Endothelial cell of umbilical vein (primary cell): ENCODE measurements at regions not wholly inside any gene's neighbourhood (a gene's known extent, or its start where the extent isn't known, plus 50 kb on each side); places are given as distances from the start of the nearest gene placed in this dataset.

ENCODE experiments used
- BruUV-seq: library from RNA; stranded (reverse); fragments of 400-500 nt; replicated peaks from 2 replicates; lab custom pipeline; 2021; lab: Mats Ljungman, UMichigan
- CTCF ChIA-PET: fragments of 300-600, 350-600 bp; sonication (Branson Sonifier 250); formaldehyde crosslinking; loops from one replicate; lab custom pipeline; 2021; ENCODE audit warnings: antibody characterized with exemption, inconsistent platforms; lab: Charles Lee
- POLR2A ChIA-PET: fragments of 300-600, 350-600 bp; sonication (Branson Sonifier 250); formaldehyde crosslinking; loops from one replicate; lab custom pipeline; 2021; ENCODE audit warnings: antibody characterized with exemption, inconsistent platforms; lab: Charles Lee
- DNase-seq: peaks from one replicate; pipeline ENCODE4 v3.0.0-alpha.2; 2011; ENCODE audit warnings: low read depth, low spot score
- FAIRE-seq: peaks from 2 replicates; lab custom pipeline; 2011; peaks lifted over from hg19 to GRCh38; lab: Jason Lieb, UNC
- H2AFZ ChIP-seq: 2 replicates; pipeline ENCODE4 v1.6.0; 2012; ENCODE audit warnings: low read depth, low read length, control low read depth, inconsistent platforms
- H3K27ac ChIP-seq: 2 replicates; pipeline ENCODE4 v1.5.1; 2011; ENCODE audit warnings: low read depth, mild to moderate bottlenecking, control low read depth, low read length, moderate library complexity; ENCODE audit not compliant: insufficient read depth
- H3K27me3 ChIP-seq, 2 experiments: 2 replicates each; pipeline versions ENCODE4 v1.6.0 to v1.6.1; 2011; ENCODE audit warnings: low read length in 2 of 2, mixed read lengths in 1 of 2; ENCODE audit not compliant: control insufficient read depth in 2 of 2, insufficient read depth in 2 of 2
- H3K36me3 ChIP-seq, 2 experiments: 2 replicates in 1 of 2; 3 replicates in 1 of 2; pipeline ENCODE4 v1.5.1; 2011; ENCODE audit warnings: low read length in 2 of 2, mild to moderate bottlenecking in 1 of 2, moderate library complexity in 1 of 2; ENCODE audit not compliant: control insufficient read depth in 2 of 2, insufficient read depth in 2 of 2; ENCODE audit errors: extremely low read depth in 1 of 2
- H3K4me1 ChIP-seq: 3 replicates; pipeline ENCODE4 v1.5.1; 2011; ENCODE audit warnings: mild to moderate bottlenecking, low read length; ENCODE audit not compliant: control insufficient read depth, insufficient read depth; ENCODE audit errors: extremely low read depth
- H3K4me2 ChIP-seq: 2 replicates; pipeline ENCODE4 v1.6.1; 2011; ENCODE audit warnings: low read length, control low read depth, mixed read lengths; ENCODE audit not compliant: insufficient read depth
- H3K4me3 ChIP-seq, 3 experiments: fragments of 200-600 bp in 1 of 3; sonication (generic), shearing (Covaris generic) in 1 of 3; replicated peaks in 1 of 3; 2 replicates each; pipeline ENCODE4 v1.5.1; 2011 to 2016; ENCODE audit warnings: control low read depth in 3 of 3, low read length in 3 of 3, mild to moderate bottlenecking in 2 of 3, inconsistent platforms in 1 of 3, low read depth in 1 of 3, moderate library complexity in 1 of 3; ENCODE audit not compliant: insufficient read depth in 1 of 3
- H3K79me2 ChIP-seq: 2 replicates; pipeline ENCODE4 v1.6.0; 2012; ENCODE audit warnings: low read length, inconsistent platforms; ENCODE audit not compliant: control insufficient read depth, insufficient read depth
- H3K9ac ChIP-seq: replicated peaks from 2 replicates; pipeline ENCODE3; 2011; ENCODE audit warnings: low read length, control low read depth; ENCODE audit not compliant: insufficient read depth; ENCODE audit errors: extremely low read depth
- H3K9me1 ChIP-seq: replicated peaks from 3 replicates; pipeline ENCODE4 v1.6.0; 2011; ENCODE audit warnings: mild to moderate bottlenecking, low read length; ENCODE audit not compliant: control insufficient read depth, insufficient read depth; ENCODE audit errors: extremely low read depth
- H3K9me3 ChIP-seq: replicated peaks from 2 replicates; pipeline ENCODE4 v1.5.1; 2012; ENCODE audit warnings: low read length, inconsistent platforms; ENCODE audit not compliant: control insufficient read depth, insufficient read depth
- H4K20me1 ChIP-seq: replicated peaks from 2 replicates; pipeline ENCODE3; 2011; ENCODE audit warnings: mild to moderate bottlenecking, low read length; ENCODE audit not compliant: control insufficient read depth, insufficient read depth; ENCODE audit errors: extremely low read depth
- CTCF ChIP-seq, 2 donors: IDR thresholded peaks; 1 replicate in 1 of 2; 2 replicates in 1 of 2; pipeline ENCODE4 v1.5.1; 2011; ENCODE audit warnings: low read length in 2 of 2, mild to moderate bottlenecking in 2 of 2, moderate library complexity in 2 of 2, control low read depth in 1 of 2, inconsistent platforms in 1 of 2, low read depth in 1 of 2; ENCODE audit not compliant: insufficient read depth in 1 of 2; ENCODE audit errors: extremely low read depth in 1 of 2
- EZH2 ChIP-seq: IDR thresholded peaks from 2 replicates; pipeline ENCODE4 v1.6.1; 2012; ENCODE audit warnings: borderline replicate concordance, low read depth, mild to moderate bottlenecking, moderate library complexity, low read length, inconsistent platforms; ENCODE audit not compliant: severe bottlenecking
- FOS ChIP-seq: IDR thresholded peaks from 2 replicates; pipeline ENCODE4 v1.6.1; 2011; ENCODE audit warnings: mild to moderate bottlenecking, low read length, moderate library complexity, borderline replicate concordance; ENCODE audit not compliant: insufficient read depth
- GATA2 ChIP-seq: IDR thresholded peaks from 2 replicates; pipeline ENCODE4 v1.7.0; 2011; ENCODE audit warnings: low read depth, mild to moderate bottlenecking, moderate library complexity, mixed read lengths, low read length; ENCODE audit not compliant: insufficient read length, insufficient read depth
- JUN ChIP-seq: IDR thresholded peaks from 2 replicates; pipeline ENCODE4 v1.6.1; 2011; ENCODE audit warnings: borderline replicate concordance, low read depth; ENCODE audit not compliant: insufficient read length, insufficient read depth
- MAX ChIP-seq: IDR thresholded peaks from 2 replicates; pipeline ENCODE4 v1.6.1; 2011; ENCODE audit not compliant: insufficient read depth, insufficient read length
- MYC ChIP-seq: IDR thresholded peaks from one replicate; pipeline ENCODE4 v1.6.1; 2011; ENCODE audit warnings: mild to moderate bottlenecking, low read depth, low read length
- POLR2A ChIP-seq: IDR thresholded peaks from 2 replicates; pipeline ENCODE4 v1.6.1; 2012; ENCODE audit warnings: low read depth, mild to moderate bottlenecking, control low read depth, low read length
- POLR2AphosphoS5 ChIP-seq: IDR thresholded peaks from 2 replicates; pipeline ENCODE4 v1.6.1; 2012; ENCODE audit warnings: low read depth, mild to moderate bottlenecking, control low read depth, low read length, moderate library complexity; ENCODE audit not compliant: insufficient read depth
- dilution Hi-C: fragments of 300-500 bp; cut with MboI; formaldehyde crosslinking; loops from one replicate; pipeline ENCODE4 v1.15.0; 2019; ENCODE audit warnings: low sequenced_read_pairs; ENCODE audit not compliant: extremely low pct_ligation_motif_present
- intact Hi-C: fragments of 100-400 bp; cut with micrococcal nuclease; formaldehyde crosslinking; loops from one replicate; pipeline ENCODE4 v1.10.0; 2022

- dilution Hi-C loops (no loop called here), intact Hi-C loops (no loop called here)
- H3K27ac ChIP-seq, result no peak overlapping the region
- no peak for FAIRE-seq
- no peaks in the 10 kb centered on the region for H3K27me3 ChIP-seq
- DNase-seq, result no peak
- ChIA-PET POLR2A (no interaction called here), CTCF (no interaction called here)
- no TSS peak for BruUV-seq
- no peaks in the 10 kb centered on the region for H3K4me1 ChIP-seq
- no peak for TF ChIP-seq POLR2A
- TF ChIP-seq GATA2, result no peak
- TF ChIP-seq POLR2AphosphoS5, result no peak
- no peak for TF ChIP-seq MYC
- no peak for TF ChIP-seq FOS
- TF ChIP-seq EZH2, result no peak
- TF ChIP-seq CTCF (IDR thresholded peaks at IDR 0.05; ENCODE audit: extremely low read depth in 1 of 2, insufficient read depth in 1 of 2, low read depth in 1 of 2, low read length in 2 of 2), result no peak
- TF ChIP-seq MAX, result no peak
- TF ChIP-seq JUN, result no peak
- H3K9ac ChIP-seq, result no peak overlapping the region
- H3K4me3 ChIP-seq, result no peak overlapping the region
- no peaks in the 10 kb centered on the region for H3K79me2 ChIP-seq
- H3K36me3 ChIP-seq, result no peaks in the 10 kb centered on the region
- no peaks in the 10 kb centered on the region for H4K20me1 ChIP-seq
- H3K4me2 ChIP-seq, result no peak overlapping the region
- no peaks in the 10 kb centered on the region for H3K9me3 ChIP-seq
- no peaks in the 10 kb centered on the region for H3K9me1 ChIP-seq
- H2AFZ ChIP-seq, result no peak overlapping the region
These were observed 424.7 kb upstream of the TMPO start for GRCh38 chr12:98090731-98091130.
